HG02678 (cell line): ENCODE measurements at regions not wholly inside any gene's neighbourhood (a gene's known extent, or its start where the extent isn't known, plus 50 kb on each side); places are given as distances from the start of the nearest gene placed in this dataset.

ENCODE experiments used
- ATAC-seq: cut with Tn5 transposase; IDR thresholded peaks from one replicate; pipeline ENCODE4 v1.9.1; 2021; ENCODE audit warnings: mild to moderate bottlenecking, moderate library complexity; ENCODE audit not compliant: unreplicated experiment

DNA sequence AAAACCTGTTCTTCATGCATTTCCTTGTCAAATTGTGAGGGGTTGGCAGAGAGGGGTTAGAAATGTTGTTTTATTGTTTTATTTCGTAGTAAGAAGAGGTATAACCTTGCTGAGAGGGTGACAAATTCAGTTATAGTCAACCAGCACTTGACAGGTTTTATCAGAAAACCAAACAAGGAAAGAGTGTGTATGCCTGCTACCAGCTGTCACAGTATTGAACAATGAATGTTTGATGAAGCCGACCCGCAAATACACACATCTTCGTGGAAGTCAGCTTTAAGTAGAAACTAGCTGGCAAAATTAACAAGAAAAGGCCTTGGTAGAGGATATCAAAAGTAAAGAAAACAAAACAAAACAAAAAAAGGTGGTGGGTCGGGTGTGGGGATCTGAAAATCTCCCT lies 214.6 kb upstream of the TLE4 start:
- no peak for ATAC-seq

DNA sequence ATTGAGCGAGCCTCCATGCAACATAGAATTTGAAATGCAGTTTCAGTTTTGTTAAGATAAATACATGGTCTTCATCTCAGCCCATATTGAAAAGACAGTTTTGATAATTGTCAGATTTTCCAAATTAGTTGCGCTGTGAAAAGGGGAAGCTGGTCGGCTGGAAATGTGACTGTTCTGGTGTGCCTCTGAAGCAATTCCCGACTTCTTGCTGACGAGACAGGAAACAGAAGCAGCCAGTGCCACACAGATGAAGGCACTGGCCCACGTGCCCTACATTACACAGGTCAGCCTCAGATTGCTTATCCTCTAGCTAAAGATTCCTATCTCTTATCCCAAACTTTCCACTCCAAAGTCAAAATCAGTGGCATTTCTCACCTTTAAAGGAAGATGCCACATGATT lies 214.1 kb upstream of the TLE4 start:
- no peak for ATAC-seq

DNA sequence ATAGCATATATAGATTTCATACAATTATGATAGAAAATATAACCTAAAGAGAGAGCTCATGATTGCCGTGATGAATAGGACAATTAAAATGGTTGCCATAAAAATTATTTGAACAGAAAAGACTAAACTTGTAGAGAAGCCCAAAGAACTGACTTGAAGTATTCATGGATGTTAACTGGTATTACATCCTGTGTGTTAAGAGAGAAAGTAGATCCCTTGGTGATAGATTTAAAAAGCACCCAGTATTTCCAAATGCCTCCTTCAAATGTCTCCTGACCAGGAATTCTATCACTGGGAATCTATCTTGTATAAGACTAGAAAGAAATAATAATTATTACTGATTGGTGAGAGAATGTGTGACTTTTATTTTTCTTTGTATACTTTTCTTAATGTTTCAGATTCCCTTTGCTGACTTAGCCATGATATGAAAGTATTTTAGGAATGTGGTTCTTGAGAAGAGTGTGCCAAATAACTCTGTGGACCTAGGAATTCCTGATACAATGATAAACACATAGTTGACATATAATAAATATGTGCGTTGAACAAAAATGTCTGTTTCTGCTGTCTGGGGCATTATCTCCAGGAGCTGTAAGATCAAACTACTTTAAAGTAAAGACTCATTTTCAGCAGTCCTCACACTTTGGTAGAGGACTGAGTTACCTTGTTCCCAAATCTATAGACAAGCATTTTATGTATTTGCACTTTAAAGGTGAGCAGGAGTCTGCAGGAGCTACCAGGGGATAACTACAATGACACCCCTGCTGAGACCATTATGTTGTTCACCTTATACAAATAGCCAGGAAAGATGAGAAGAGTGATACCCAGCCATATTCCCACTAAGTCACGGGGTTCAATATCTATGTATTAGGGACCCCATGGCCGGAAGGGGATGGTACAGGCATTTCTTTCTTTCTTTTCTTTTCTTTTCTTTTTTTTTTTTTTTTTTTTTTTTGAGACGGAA lies 211.1 kb upstream of the TLE4 start:
- ATAC-seq: no peak

DNA sequence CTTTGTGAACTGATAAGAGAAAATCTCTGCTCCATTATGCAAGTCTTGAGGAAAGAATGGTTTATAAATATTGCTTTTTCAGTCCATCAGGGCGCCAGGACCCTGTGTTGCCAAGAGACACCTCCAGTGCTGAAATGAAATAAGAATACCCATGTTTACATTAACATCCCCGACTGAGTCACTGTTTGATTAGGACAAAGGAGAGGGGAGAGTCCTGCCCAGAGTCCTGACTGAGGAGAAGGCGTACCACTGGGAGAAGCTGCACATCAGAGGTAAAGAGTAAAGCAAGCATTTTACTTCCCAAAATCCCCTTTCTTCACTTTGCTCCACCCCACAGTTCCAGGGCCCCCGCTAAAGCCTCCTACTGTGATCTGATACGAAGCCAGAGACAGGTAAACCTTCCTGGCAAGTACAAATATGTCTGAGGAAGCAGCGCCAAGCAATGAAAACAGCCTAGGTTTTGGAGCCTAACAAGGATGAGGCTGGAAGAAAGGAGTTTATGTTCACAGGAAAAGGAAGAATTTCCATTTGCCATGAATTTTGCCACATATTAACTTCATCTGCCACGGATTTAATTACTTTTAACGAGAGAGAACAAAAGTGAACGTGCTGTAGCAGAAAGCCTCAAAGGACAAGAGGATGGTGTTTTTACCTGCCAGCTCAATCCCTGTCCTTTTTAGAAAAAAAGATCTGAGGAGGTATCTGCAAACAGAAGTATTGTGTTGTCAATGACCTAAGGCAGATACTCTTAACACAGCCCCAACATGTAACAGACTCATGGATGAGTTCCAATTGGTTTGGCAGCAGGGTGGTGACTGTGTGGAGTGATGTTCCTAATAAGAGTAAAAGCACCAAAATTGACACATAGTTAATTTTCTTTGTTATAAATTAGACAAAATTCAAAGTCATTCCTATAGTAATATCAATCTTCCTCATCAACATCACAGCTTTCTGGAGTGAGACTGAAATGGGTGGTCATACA lies 209.4 kb upstream of the TLE4 start:
- no peak for ATAC-seq

DNA sequence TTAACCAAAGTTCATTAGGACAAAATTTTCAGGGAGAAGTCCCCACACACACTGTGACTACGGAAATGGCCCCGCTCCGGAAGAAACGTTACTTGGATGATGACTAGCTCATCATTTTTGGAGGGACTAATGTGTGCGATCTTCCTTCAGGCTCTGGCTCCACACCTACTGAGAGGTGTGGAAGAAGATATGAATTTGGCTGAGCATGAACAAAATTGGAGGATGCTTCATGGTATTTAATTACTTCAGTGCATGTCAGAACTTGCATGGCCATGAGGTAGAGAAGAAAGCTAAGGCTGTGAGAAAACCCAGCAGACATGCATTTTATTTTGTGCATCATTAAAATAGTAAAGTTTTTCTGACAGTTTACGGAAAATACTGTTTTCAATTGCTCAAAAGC lies 202.1 kb upstream of the TLE4 start:
- no peak for ATAC-seq

DNA sequence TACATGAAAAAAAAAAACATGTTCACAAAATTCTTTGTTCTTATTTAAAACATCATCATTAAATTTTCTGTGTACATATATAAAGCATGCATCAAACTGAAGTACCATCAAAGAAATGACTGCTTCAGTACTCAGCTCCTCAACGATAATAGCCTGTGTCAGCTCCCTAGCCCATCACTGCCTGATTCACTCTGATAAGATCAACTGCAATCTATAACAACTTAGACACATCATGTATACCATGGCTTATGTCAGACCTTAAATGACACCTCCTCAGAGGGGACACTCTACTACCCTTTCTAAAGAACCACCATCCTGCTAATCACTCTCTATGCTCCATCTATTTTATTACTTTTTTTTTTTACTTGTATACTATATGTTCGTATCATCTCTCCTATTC lies 200.5 kb upstream of the TLE4 start:
- no peak for ATAC-seq

DNA sequence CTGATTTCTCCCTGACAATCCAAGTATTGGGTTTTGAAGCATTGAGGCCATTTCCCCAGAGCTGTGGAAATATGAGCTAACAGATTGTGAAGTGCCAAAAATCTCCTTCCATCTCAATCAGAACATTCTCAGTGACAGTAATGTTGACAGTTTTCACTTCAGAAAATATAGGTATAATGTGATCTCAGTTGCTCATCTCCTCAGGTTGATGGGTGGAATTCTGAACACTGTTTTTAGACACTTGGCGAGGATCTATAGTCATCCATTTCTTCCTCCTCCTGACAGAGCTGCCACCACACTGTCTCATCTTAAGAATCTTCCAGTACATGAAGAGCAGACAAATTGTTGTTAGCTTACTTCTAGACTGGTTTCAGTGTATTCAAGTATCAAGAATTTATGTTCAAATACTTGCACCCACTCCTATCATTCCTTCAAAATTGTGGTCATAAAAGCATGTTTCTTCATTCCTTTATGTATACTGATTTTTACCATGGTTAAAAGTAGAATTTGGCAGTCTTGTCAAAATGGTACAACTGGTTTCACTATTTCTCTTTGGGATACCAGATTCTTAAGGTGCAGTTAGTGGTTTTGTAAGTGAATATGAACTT lies 199.7 kb upstream of the TLE4 start:
- ATAC-seq: no peak

DNA sequence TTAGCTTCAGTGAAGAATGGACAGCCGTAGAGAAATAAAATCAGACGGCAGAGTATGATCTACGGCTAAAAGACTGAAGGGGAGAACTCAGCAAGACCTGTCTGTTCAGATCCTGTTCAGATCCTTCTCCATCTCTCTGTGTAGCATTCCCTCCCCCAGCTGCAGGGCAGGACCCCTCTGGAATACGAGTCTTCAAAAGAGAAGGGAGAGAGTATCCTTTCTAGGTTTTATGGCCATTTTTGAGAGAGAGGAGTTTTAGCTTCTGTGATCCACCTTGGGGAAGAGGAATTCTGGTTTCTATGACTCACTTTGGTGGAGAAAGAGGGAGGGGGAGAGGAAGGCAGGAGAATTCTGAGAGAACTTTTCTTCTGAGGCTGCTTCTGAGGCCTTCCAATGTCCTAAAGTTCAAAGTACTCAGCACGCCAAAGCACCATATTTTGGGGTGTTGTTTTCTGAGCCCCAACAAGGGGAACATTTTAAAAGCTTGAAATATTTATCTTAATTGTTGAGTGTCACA lies 194.4 kb upstream of the TLE4 start:
- ATAC-seq: no peak

DNA sequence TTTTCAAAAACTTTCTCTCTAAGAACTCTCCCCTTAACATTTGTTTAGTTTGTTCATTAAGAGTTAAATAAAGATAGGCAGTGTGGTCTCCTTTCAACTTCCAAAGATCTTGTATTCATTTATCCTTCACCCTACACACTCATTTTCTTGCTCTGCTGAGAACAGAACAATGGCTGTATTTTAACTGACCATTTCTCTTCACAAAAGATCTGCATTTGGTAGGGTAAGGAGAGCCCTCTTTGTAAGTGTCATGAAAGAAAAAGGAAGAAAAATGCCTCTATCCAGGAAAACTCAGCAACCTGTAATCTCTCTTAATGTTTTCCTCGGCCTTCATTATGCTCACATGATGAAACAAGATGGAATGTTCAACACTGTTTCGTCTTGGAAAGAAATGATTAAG lies 193.7 kb upstream of the TLE4 start:
- no peak for ATAC-seq

DNA sequence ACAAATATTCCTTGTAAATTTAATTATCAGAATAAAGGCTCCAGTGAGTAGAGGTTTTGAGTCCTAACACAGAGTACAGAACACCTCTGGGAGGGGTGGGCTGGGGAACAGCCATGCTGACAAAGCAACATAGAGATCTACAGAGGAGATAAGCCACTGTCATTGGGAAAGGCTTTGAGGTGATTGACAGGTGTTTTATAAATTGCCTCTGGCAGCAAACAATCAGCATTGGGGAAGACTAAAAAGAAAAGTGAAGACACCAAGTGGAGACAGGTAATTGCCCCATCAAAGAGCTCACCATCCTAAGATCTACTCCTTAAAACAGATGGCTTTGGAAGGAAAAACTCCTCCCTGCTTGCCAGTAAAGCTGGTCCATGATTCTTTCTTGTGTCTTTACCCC lies 189.7 kb upstream of the TLE4 start:
- no peak for ATAC-seq

DNA sequence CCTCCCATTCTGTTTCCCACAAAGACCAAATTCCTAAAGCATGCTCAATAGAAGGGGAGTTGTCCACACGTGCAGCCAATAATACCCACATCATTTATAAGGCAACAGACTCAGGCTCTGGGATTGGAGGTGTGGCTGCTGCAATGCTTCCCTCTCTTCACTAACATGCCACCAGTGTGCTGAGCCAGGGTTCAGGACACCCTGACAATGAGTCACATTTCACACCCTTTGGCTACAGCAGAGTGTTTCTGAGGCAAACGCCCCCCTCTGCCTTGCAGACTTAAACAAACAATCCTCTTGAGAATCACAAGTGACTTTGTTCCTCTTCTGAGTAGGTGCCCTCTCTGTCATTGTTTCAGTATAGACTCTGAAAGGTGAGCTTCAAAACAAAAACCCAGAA lies 189.3 kb upstream of the TLE4 start:
- ATAC-seq: no peak

DNA sequence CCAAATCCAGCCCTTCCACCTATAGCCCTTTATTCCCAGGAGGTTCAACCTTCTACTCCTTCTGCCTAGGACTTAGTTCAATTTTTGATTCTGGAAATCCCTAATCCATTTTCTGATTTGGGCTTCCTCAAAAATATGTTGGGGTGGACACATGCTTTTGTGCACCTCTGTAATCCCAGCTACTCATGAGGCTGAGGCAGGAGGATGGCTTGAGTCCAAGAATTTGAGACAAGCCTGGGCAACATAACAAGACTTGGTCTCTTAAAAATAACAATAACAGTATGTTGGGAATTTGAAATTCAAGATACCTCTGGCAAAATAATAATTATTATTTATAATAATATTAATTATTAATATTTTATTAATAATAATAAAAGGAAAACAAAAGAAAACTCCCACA lies 188.7 kb upstream of the TLE4 start:
- ATAC-seq: no peak

DNA sequence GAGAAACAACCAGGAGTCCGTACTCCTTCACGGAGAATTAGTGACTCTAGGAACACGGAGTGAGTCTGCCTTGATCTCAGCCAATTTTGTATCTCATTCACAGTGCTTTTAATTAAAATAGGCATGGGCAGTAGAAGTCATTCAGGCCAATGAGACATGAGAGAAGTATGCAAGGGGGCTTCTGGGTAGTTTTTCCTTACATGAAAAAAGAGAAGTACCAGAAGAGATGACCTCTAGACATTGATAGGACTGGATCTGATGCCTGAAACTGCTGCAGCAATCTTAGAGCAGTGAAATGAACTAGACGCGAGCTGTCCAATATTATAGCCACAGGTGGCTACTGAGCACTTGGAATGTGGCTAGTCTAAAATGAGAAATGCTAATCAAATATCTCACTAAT lies 187.7 kb upstream of the TLE4 start:
- no peak for ATAC-seq

DNA sequence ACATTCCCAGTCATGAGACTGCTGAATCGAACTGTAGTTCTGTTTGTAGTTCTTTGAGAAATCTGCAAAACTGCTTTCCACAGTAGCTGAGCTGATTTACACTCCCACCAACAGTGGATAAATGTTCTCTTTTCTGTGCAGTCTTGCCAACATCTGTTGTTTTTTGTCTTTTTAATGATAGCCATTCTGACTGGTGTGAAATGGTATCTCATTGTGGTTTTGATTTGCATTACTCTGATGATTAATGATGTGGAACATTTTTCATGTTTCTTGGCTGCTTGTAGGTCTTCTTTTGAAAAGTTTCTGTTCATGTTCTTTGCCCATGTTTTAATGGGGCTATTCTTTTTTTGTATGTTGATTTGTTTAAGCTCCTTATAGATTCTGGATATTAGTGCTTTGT lies 187.3 kb upstream of the TLE4 start:
- no peak for ATAC-seq

DNA sequence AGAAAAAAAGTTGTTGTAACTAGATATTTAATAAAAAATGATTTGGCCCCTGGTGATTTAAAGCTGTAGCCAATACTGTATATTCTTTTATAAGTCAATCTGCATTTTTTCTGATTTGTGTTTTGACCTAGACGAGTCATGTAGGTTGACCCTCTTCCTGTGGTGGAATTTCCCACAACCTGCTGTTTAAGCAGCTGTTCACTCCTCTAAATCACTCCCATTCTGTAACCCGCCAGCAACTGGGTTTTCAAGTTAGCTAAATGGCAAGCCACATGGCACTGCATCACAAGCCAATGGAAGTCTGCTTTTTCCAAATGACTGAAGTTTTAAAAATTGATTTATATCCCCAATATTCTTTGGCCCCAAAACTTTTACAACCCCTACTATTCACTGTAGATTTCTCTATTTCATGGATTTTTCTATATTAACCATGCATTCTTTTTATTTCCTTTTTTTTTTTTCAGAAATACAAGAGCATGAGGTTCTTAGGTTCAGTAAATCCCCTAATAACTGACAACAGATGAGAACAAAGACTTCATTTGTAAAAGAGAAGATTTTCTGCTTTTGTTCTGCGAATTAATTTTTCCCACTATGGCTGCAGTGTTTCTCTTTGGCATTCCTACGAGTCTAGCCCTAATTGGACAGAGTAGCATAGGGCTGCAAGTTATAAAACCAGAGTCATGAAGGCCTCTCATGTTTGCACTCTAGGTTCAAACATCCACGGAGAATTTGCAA lies 184.5 kb upstream of the TLE4 start:
- no peak for ATAC-seq

DNA sequence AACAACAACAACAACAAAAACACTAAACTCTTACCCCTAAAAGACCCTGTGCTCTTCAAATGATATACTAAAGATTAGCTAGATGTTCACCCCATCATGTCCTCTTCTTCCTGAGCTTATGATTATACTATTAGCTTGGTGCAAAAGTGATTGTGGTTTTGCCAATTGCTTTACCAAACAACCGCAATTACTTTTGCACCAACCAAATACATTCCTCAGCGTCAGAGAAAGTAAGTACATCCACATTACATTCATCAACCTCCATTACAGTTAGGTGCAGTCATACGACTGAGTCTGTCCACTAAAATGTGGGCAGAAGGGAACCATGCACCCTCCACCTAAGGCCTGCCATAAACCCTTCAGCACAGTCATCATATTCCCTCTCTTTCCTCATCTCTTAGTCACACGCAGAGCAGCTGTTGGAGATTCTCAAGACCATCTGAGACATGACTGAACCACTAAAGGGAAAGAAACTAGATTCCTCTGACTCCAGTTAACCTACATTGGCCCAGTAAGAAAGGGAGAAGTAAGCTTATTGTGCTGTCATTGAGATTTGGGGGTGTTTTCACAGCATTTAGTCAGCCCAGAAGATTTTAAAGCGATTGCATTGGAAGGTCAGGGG lies 181.6 kb upstream of the TLE4 start:
- no peak for ATAC-seq

DNA sequence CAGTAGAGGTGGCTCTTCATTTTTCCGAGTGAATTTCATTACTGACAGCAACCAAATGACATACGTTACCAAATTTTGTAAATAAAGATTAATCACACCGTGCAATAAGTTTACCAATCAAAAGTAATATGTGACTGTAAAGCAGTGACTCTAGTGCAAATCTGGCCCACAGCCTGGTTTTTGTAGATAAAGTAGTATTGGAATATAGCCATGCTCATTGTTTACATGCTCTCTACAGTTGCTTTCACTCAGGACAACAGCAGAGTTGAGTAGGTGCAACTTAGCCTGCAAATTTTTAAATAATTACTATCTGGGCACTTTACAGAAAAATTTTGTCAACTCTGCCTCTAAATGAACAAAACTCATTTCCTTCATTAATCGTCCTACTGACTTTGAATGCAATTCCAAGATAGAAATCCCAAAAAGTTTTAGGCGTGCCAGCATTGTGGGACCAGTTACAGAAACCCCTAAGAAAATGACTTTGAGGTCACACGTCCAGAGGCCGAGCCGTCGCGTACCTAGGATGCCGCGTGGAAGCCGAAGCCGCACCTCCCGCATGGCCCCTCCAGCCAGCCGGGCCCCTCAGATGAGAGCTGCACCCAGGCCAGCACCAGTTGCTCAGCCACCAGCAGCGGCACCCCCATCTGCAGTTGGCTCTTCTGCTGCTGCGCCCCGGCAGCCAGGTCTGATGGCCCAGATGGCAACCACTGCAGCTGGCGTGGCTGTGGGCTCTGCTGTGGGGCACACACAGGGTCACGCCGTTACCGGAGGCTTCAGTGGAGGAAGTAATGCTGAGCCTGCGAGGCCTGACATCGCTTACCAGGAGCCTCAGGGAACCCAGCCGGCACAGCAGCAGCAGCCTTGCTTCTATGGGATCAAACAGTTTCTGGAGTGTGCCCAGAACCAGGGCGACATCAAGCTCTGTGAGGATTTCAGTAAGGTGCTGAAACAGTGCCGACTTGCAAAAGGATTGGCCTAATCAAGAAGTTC lies 180.7 kb upstream of the TLE4 start:
- ATAC-seq: no peak

DNA sequence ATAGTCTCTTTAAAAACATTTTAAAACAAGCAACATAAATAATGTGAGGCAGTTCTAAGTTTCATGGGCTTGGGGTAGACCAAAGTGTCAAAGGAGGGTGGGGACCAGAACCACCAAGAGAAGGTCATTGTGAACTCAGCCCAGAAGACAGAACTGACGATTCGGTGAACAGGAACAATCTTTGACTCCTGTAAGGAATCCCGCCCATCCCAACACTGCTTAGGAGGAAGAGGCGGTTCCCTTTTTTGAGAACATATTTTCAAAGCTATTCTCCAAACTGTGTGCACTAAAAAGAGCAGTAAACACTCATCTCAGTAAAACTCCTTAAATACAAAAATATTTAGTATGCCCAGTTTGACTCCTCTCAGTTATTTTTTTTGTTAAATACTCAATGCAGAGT lies 176.5 kb upstream of the TLE4 start:
- ATAC-seq: no peak

DNA sequence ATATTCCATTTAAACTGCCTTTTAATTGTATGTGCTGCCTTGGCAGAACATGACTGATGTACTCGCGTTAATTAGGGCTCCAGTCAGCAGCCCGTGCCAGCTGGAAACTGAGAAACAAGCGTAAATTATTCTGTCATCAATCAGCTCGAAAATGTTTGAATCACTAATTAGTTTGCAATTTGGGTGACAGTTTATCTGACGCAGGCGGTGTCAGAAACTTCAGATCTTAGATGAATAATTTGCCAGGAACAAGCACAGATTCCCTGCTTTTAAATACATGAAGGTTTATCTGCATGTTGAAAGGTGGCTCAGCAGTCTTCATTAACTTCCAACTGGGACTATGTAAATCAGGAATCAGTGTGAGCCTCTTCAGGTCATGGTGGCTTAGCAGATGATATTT lies 176.0 kb upstream of the TLE4 start:
- no peak for ATAC-seq
